Lung microvascular endothelial cell (primary cell): ENCODE measurements at regions not wholly inside any gene's neighbourhood (a gene's known extent, or its start where the extent isn't known, plus 50 kb on each side); places are given as distances from the start of the nearest gene placed in this dataset.
A peak's percentile ranks its signal among the peaks of the same experiment; 100 is the strongest.

Experiments
- DNase-seq, 2 donors: peaks; one replicate each; pipeline versions ENCODE4 v3.0.0 to v3.0.0-alpha.2; 2010; ENCODE audit warnings: low read depth in 2 of 2

- no peak for DNase-seq
Measured at GRCh38 chr1:199310708-199311107, 671.9 kb downstream of the PTPRC start.

DNA sequence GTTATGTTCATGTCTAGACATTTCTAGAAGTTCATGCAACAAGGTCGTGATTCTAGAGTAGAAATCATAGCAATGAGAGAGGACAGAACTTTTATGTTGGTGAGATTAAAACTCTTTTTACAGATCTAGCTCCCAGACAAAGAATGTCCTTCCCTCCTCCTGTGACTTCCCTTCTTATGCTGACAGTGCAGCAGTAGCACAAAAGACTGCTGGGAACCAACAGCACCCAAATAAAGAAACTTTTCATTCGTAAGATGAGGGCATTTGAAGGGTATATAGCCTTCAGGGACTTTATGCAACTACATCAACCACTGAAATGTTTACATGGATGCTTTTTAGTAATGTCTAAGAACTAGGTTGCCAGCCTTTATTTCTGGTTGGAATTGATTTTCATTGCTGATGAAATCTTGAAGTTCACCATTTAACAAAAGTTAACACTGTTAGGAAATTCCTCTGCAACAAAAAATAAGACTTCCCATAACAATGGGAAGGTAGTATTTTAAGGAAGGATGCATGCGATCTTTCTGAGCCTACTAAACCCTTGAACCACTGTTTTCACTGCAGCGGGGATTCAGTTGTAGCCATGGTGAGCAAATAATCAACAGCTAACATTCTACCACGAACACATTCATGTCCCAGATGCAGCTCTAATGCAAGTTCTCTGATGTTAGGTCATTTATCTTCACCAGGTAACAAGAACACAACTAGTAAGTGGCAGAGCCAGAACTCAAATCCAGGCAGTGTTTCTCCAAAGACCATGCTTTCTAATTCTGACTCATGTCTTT, 672.8 kb downstream of the PTPRC start:
- DNase-seq: no peak

- DNase-seq: no peak
Measured at GRCh38 chr1:199312626-199313025, 673.8 kb downstream of the PTPRC start.

- DNase-seq: no peak
Measured at GRCh38 chr1:199313444-199313843, 674.6 kb downstream of the PTPRC start.

- no peak for DNase-seq
Measured at GRCh38 chr1:199319341-199319740, 680.5 kb downstream of the PTPRC start.

DNA sequence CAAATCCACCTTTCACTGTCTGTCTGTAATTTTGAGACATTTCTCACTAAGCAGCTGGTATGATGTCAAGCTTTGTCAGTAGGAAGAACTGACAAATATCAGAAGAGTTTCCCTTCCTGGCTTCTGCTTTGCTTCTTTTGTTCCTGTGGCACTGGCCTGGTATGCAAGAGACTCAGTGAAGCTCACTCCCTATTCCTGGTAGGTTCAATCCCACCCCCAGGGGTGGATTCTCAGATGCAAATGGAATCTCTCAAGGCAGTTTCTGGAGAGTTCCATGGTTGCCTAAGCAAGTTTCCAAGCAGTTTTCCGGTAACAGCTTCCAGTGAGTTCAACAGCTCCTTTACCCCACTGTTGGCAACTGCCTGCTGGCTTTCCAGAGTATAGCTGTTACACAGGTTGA, 683.4 kb downstream of the PTPRC start:
- DNase-seq: no peak

DNA sequence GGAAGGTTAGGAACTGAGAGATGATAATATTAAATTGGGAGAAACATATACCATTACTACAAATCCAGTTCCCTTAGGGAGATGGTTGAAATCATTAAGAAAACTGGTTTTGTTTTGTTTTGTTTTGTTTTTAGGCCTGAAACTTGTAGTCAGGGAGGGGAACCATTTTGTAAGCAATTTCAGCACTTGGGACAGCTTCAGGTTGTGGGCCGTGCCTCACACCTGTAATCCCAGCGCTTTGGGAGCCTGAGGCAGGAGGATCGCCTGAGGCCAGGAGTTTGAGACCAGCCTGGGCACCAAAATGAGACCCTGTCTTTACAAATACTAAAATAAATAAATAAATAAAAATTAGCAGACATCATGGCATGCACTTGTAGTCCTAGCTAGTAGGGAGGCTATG, 694.3 kb upstream of the NR5A2 start:
- no peak for DNase-seq

GRCh38 chr1:199335496-199335895, 692.0 kb upstream of the NR5A2 start:
- no peak for DNase-seq

GRCh38 chr1:199336745-199337640, 690.5 kb upstream of the NR5A2 start:
- no peak for DNase-seq

- DNase-seq: no peak
Measured at GRCh38 chr1:199338760-199339159, 688.8 kb upstream of the NR5A2 start.

- DNase-seq: no peak
Measured at GRCh38 chr1:199352351-199352750, 675.2 kb upstream of the NR5A2 start.

DNA sequence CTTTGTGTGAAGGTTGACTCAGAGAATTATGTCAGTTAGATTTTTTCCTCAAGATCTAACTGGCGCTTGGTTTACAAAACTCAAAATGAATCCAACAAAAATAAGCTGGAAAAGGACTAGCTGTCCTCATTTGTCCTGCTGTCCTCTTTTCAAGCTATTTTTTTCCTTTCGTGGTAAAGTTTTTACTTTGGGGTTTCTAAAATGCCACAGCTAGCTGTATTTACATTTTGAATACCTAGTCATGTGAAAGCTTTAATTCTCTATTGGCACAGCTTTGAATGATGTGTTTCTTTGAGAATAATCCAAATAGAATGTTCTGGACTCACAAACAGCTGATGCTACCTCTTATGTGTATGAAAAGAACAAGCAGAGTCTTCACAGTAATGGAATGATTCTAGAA, 673.6 kb upstream of the NR5A2 start:
- DNase-seq: no peak

DNA sequence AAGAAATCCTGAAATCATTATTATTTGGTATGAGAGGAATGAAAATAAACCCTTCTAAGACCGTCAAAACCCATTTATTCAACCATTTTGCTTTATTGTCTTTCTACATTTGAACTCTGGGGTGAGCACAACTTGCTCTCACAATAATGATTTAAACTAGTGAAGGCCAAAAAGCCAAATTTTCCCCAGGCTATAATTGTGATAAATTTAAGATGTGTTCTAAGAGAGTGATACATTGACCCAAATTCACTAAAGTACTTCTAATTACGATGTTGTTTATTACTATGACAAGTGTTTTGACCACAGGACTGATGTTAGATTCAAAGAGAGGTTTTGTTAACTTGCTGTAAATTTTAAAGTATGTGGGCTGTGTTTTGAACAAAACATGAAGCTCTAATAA, 670.9 kb upstream of the NR5A2 start:
- no peak for DNase-seq

- no peak for DNase-seq
Measured at GRCh38 chr1:199357599-199357998, 669.9 kb upstream of the NR5A2 start.

DNA sequence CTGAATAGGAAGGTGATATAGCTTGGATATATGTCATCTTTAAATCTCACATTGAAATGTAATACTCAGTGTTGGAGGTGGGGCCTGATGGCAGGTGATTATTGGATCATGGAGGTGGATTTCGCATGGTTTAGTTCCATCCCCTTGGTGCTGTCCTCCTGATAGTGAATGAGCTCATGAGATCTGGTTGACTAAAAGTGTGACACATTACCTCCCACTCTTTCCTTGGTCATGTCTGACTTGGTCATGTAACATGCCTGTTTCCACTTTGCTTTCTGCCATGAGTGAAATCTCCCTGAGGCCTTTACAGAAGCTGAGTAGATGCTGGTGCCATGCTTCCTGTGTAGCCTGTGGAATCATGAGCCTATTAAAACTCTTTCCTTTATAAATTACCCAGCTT, 664.5 kb upstream of the NR5A2 start:
- no peak for DNase-seq

DNA sequence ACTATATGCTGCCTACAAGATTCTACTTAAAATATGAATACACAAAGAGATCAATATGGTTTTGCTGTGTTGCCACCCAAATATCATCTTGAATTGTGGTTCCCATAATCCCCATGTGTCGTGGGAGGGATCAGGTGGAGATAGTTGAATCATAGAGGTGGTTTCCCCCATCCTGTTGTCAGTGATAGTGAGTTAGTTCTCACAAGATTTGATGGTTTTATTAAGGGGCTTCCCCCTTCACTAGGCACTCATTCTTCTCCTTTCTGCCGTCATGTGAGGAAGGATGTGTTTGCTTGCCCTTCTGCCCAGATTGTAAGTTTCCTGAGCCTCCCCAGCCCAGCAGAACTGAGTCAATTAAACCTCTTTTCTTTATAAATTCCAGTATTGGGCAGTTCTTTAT, 654.4 kb upstream of the NR5A2 start:
- DNase-seq: no peak

GRCh38 chr1:199377211-199377610, 650.3 kb upstream of the NR5A2 start:
- no peak for DNase-seq

DNA sequence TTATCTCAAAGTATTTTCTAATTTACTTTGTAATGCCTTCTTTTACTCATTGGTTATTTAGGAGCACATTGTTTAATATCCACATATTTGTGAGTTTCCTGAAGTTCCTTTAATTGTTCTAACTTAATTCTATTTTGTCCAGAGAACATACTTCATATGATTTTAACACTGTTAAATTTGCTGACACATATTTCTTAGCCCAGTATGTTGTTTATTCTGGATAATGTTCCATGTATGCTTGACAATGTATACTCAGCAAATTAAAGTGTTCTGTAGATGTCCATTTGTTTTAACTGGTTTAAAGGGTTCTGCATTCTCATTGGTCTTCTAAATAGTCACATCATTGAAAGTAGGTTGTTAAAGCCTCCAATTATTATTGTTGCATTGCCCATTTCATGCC, 643.7 kb upstream of the NR5A2 start:
- DNase-seq: no peak

DNA sequence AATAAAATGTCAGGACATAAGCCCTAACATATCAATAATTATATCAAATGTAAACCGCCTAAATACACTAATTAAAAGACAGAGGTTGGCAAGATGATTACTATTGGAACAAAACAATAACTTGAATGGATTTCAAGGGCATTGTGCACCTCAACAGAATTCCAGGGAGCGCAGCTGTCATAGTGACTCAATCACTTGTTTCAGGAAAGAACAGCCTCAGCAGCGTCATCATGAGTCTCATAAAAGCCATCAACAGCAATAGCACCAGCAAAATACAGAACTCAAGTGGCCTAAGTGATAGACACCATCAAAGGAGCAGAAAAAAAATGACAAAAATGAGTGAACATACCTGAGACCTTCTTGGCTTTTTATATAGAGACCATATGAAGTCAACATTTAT, 632.7 kb upstream of the NR5A2 start:
- DNase-seq: peak in 1 of 2 donors; percentile 13

DNA sequence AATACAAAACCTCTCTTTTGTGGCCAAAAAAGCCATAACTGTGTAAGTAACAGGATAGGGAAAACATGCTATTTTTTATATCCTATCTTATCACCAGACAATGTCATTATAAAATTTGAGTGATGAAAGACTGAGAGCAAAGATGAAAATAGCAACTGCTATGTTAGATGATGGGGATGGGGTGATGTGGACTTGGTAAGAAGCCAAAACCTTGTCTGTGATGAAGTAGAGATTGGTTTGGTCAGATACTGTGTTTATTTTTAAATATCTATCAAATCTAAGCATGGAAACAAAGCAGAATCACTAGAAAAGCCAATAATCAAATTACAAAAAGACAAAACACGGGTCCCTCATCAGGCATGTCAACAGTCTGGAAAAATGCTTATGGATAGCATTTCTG, 631.1 kb upstream of the NR5A2 start:
- no peak for DNase-seq

DNA sequence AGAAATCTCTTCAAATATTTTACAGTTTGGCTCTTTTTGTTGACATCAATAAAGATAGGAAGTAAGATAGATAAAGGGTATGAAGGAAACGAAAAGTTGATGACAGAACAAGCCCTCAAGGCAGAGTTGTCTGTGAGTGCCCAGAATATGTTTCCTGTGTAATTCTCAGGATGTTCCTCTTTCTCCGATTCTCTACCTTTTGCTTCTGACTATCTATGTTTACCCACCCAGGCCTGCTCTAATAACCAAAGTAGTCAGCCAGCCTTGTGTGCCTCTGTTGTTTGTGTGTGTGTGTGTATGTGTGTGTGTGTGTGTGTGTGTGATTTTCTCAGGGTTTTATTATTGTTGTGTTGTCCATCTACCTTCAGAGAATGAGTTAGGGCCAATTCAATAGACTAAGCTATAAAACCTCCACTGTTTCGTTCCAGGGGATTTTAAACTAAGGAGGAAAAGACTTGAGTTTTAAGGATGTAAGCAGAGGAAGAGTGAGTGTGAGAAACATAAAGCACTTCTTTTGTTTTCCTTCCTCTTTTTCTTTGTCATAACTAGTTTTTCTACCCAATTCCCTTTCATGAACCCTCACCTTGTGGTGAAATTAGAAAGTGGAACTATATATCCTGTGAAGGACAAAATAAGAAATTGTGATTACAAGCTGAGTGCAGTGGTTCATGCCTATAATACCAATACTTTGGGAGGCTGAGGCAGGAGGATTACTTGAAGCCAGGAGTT, 627.4 kb upstream of the NR5A2 start:
- no peak for DNase-seq

GRCh38 chr1:199403531-199404116, 623.9 kb upstream of the NR5A2 start:
- DNase-seq: no peak
